ENCODE measurements at regions not wholly inside any gene's neighbourhood (a gene's known extent, or its start where the extent isn't known, plus 50 kb on each side); places are given as distances from the start of the nearest gene placed in this dataset.
"Not testable (repeated sequence)": the region's sequence is repeated elsewhere in the genome, so short reads cannot be mapped to it uniquely, and the experiment has no call there.

DNA sequence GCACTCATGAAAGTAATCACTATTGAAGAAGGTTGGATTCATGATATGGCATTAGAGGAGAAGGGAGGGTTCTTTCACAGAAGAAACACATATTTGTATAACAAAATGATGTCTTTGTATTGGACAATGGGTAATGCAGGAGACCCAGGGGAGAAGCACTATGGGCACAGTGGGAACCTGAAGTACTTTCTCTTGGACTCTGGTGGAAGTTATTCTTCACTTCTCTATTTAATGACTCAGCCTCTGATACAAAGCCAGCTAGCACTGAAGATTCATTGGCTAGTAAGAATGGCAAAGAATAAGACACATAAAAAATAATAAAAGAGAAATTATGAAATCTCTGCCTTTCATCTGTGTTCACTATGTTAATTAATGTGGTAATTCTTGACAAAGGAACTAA is 149.9 kb upstream of the PRR16 start:
- no peak for DNase-seq

DNA sequence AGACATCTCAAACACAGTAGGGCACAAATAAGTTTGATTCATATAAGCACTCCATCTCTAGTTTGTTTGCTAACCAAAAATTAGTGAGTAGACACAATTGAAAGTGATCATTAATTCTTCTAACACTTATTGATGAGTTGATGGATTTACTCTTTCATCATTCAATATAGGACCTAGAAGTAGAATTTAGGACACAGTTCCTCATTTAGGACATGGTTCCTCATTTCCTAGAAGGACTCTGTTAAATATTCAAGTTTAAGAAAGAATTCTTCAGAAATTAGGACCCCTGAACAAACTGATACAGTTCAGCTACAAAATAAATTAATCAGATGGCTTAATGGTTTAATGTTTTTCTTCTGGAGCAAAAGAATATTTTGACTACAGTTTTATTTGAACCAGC is 143.5 kb upstream of the PRR16 start:
- DNase-seq, result no peak

DNA sequence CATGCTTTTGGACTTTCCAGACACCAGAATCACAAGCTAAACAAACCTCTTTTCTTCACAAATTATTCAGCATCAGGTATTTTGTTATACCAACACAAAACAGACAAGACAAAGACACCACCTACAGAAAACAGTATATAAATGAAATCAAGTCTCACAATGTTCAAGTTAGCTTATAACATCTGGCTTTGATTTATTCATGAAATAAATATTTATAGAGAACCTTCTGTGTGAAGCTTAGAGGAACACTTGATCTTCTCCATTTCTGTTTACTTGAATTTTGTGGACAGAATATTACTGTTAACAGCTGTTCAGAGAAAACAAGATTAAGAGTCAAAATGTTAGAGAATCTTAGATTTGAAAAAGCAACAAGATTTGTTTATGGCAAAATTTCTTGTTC is 137.4 kb upstream of the PRR16 start:
- no peak for DNase-seq

DNA sequence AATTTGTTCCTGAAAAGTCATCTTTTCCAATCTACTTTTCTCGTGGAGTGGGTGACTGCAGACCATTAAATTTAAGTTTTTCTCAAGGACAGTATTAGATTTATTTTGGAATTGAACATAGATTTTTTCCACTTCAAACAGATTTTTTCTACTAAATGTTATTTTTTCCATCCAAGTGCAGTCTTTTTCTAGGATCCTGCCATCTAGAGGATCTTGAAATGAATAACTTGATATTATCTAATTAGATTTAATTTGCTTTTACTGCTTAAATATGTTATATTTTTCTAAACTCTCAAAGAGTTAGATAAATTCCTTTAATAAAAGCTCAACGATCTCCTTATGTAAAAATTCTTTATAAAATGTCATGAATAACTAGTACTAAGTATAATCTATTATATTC is 136.9 kb upstream of the PRR16 start:
- DNase-seq, result no peak

DNA sequence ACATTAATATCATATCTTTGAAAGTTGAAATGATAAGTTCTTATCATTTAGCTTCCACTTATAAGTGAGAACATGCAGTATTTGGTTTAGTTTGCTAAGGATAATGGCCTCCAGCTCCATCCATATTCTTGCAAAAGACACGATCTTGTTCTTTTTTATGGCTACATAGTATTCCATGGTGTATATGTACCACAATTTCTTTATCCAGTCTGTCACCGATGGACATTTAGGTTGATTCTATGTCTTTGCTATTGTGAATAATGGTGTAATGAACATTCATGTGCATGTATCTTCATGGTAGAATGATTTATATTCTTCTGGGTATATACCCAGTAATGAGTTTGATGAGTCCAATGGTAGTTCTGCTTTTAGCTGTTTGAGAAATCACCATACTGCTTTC is 135.0 kb upstream of the PRR16 start:
- DNase-seq, result no peak

DNA sequence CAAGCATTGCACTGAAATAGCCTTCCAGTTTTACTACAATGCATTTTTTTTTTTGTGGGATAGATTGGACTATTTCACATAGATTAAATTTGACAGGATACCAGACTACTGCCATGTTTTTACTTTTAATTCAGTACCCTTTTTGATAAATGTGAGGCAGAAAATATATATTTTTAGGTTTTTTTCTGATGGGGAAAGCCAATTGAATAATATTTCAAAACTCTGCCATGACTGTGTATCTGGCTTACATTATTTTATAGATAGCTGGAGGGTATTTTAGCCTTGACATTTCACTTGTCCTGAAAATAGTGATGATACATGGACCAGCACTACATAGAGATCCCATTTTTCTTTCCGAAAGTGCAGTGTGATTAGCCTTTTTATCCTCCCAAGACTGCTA is 133.5 kb upstream of the PRR16 start:
- DNase-seq, result no peak

DNA sequence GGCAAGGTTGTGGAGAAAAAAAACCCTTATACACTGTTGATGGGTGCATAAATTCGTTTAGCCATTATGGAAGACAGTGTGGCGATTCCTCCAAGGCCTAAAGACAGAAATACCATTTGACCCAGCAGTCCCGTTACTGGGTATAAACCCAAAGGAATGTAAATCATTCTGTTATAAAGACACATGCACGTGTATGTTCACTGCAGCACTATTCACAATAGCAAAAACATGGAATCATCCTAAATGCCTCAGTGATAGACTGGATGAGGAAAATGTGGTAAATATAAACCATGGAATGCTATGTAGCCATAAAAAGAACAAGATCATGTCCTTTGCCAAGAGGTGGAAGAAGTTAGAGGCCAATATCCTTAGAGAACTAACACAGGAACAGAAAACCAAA is 119.9 kb upstream of the PRR16 start:
- DNase-seq, result no peak

DNA sequence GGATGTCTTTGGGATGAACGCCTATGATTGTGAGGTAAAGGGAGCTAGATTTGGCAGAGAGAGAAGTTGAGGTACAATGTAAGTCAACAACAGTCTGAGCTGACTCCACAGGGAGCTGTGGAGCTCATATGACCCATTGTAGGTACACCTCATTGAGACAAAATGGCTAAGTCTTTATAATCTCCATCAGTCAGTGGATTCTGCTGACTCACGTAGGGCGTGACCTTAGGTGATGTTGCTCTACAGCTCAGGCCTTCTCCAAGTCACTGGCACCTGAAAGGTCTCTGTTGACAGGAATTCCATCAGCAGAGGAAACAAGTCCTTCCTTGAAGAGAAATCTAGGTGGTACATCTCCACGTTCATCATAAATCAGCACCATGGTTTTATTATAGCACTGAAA is 118.2 kb upstream of the PRR16 start:
- DNase-seq, result no peak

DNA sequence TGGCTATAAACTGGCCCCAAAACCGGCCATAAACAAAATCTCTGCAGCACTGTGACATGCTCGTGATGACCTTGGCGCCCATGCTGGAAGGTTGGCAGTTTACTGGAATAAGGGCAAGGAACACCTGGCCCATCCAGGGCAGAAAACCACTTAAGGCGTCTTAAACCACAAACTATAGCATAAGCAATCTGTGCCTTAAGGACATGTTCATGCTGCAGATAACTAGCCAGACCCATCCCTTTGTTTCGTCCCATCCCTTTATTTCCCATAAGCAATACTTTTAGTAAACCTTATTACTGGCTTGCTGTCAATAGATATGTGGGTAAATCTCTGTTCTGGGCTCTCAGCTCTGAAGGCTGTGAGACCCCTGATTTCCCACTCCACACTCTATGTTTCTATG is 113.0 kb upstream of the PRR16 start:
- DNase-seq, result not testable (repeated sequence)

DNA sequence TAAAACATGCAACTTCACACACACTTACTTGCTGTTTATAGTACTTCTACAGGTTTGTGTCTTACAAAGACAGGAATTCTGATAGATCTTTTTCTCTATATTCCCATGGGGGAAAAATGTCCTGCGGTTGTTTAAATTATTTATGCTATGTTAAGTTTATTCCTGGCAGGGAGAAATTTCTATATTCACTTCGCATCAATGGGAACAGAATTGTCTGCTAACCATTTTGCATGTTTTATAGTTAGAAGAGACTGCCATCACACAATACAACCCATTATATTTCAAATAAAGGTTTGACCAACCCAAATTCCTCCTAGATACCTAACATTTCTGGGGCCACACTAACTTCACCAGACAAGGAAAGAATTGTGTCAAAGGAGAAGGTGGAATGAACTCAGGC is 110.0 kb upstream of the PRR16 start:
- no peak for DNase-seq

DNA sequence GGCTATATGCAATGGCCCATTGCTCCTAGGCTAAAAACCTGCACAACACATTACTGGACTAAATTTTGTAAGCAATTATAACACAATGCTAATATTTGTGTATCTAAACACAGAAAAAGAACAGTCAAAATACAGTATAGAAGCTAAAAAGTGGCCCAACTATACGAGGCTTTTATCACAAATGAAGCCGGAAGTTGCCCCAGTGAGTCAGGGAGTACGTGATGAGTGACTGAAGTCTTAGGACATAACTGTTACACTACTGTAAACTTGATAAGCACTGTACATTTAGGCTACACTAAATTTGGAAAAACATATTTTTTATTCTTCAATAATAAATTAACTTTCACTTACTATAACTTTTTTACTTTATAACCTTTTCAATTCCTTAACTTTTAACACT is 105.2 kb upstream of the PRR16 start:
- DNase-seq, result no peak

DNA sequence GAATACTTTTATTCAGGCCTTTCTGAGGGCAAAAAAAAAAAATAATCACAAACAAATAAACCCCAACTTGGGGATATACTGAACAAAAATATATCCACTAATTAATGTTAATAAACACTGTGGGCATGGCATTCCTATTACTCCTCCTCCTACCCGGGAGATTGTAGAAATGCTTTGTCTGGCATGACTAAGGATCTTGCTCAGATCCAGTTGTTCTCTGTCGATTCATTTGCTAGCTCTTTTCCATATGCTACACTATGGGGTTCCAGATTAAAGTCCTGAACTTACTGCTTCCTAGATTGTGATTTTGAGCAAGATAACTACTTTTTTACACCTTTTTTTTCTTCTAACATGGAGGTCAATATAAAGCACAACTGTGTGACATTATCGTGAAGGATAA is 102.2 kb upstream of the PRR16 start:
- DNase-seq, result no peak

DNA sequence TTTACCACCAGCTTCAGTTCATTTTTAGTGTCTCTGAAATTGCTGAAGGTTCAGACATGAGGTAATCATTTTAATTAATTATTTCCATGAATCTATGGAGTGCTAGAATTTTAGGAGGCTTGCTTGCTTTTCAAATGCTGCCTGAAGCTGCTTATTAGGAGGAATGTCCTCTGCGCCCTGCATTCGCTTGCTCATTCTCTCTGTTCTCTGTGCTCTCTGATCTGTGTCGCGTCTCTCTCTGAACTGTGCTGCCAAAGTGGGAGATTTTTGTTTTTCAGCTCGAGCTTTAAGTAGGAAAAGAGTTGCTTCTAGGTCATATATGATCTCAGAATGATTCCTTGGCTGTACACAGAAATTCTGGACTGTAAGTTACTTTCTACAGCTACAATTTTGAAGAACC is 101.7 kb upstream of the PRR16 start:
- DNase-seq, result no peak

DNA sequence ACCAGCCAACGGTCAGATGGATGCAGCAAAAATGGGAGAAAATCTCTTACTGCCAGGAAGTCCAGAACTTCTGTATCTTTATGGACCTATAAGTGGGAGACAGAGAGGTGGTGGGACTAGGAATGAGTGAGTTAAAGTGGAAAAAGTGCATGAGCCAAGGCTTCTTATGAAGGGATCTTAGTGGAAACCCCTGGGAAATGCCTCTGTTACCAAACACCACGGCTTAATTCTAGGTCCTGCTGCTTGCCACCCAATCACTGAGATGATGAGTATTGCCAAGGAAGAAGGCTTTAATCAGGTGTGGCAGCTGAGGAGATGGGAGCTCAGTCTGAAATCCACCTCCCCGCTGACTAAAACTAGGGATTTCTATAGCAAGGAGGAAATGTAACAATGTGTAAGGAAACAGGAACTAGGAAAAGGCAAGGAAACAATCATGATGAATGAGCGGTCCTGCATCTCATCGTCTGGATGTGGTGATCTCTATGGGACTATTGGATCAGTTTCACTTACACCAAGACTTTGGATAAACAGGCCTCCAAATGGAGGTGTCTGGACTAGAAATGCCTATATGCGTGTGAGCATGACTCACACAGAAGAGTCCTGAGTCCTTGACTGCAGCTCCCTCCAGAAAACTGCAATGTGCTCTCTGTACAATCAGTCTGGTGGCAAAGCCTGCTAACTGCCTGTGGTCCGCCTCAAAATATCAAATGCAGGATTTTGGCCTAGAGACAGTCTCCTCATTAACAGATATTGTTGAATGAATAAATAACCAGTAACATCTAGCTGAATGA is 98.2 kb upstream of the PRR16 start:
- DNase-seq, result no peak

DNA sequence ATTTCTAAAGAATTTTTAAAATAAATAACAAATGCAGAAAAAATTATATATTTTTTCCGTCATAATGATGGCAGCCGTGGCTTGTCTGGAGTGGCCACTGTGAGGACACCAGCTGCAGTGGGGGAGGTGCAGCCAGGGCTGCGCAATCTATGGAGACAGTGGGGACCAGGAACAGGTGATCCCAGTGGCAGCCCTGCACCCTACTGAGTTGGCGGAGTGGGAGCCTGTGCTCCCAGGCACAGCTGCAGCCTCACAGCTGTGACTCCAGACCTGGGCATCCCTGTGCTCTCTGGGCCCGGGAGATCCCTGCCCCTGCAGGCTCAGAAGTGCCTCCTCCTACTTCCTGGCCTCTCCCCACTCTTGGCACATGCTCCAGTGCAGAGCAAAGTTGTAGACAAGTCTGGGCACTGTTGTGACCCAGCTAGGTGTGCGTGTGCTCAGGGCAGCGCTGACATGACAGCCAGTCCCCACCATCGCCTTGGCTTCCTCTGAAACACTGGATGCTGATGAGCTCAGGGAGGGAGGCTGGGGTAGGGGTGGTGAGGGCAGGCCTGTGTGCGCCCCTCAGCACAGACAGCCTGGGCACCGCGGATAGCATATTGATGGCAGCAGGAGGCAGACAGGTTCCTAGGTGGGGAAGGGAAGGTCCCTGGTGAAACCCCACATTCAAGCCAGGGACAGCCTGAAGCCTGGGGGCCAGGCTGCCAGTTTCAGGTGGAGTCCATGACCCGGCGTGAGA is 96.0 kb upstream of the PRR16 start:
- no peak for DNase-seq

DNA sequence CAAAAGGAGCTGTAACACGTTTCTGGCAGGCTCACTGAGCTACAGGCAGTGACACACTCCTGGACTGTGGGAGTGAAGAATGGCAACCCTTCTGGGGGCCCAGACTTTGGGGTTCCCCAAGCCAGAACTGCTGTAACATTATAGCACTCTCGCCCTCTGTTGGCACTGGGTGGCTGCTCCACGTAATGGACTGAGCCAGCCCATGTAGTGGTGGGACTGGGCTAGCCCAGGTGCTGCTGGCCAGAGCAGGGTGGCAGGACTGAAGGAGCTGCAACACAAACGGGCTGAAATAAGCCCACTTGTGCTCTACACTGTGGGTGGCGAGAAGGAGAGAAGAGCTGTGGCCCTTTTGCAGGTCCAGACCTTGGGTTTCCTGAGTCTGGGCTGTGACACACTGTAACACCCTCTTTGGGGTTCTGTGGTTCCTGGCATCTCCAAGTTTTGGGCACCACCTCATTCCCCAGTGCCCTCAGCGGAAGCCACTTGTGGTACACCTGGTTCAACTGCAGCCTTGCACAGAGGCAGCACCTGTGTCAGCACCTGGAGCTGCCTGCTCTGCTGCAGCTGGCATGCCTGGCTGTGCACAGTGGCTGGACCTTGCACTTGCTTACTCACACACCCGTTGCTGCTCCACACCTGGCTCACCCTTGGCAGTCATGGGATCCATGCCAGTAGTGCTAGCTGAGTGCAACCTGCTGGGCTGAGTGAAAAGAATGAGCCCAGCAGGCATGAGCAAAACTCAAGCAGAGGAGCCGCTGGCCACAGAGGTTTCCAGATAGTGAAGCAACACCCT is 95.0 kb upstream of the PRR16 start:
- no peak for DNase-seq

DNA sequence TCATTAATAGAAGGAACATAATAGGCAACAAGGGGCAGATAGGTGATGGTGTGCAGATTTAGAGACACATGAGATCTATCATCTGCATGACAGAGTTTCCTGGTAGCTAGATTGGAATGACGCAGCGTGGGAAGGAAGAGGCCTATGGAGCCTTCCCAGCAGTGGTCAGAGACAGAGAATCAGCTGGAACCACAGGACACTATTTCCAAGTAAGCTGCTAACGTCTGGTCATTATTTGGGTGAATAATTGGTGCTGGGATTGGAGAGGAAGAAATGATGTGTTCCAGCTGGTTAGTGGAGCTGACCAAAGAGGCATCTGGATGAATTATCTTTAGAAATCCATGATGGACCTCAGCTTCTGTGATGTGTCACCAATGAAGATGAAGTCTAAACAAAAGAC is 91.2 kb upstream of the PRR16 start:
- DNase-seq, result no peak

DNA sequence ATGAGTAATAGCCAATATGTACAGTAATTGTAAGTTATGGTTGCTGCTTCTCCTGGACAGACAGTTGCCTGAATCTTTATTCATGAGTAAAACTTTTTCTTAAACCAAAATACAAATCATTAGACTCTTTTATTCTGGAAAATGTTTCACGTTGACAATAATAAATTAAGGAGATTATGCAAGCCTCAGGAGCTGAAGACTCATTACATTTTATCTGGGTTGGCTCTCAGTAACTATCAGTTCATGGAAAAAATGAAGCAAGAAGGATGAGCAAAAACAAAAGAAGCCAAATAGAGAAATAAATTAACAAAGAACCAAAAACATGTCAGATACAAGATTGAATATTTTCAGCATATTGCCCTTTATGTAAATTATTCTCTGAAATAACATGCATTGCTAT is 88.9 kb upstream of the PRR16 start:
- no peak for DNase-seq

DNA sequence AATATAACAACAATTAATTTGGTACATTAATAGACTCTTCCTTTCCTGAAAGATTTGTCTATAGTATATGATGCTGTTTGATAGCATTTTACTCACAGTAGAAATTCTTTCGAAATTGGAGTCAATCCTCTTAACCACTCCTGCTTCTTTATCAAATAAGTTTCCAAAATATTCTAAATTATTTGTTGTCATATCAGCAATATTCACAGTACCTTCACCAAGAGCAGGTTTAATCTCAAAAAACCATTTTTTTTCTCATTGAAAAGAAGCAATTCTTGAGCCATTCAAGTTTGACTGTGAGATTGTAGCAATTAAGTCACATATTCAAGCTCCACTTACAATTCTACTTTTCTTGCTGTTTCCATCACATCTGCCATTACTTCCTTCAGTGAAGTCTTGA is 83.5 kb upstream of the PRR16 start:
- DNase-seq, result no peak

DNA sequence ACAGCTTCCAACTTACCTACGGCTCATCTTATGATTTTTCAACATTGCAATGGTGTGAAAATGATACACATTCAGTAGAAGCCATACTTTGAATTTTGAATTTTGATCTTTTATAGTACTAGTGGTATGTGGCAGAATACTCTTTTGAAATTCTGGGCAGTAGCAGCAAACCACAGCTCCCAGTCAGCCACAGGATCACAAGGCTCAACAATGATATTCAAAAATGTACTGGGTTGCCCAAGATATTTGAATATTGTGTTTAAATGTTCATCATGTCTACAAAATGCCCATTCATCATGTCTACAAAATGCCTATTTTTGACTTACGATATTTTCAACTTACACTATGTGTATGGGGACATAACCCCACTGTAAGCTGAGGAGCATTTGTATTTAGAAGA is 81.3 kb upstream of the PRR16 start:
- no peak for DNase-seq

DNA sequence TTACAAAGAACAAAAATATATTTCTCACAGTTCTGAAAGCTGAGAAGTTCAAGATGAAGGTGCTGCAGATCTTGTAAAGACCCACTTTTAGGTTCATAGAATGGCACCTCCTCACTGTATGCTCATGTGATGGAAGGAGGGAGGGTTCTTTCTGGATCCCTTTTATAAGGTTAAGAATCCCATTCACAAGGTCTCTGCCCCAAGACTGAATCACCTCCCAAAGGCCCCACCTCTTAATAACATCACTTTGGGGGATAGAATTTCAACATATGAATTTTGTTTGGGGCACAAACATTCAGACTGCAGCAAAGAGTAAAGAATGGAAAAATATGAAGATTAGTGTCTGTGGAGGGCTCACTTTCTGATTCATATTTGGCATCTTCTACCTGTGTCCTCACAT is 77.1 kb upstream of the PRR16 start:
- DNase-seq, result no peak

DNA sequence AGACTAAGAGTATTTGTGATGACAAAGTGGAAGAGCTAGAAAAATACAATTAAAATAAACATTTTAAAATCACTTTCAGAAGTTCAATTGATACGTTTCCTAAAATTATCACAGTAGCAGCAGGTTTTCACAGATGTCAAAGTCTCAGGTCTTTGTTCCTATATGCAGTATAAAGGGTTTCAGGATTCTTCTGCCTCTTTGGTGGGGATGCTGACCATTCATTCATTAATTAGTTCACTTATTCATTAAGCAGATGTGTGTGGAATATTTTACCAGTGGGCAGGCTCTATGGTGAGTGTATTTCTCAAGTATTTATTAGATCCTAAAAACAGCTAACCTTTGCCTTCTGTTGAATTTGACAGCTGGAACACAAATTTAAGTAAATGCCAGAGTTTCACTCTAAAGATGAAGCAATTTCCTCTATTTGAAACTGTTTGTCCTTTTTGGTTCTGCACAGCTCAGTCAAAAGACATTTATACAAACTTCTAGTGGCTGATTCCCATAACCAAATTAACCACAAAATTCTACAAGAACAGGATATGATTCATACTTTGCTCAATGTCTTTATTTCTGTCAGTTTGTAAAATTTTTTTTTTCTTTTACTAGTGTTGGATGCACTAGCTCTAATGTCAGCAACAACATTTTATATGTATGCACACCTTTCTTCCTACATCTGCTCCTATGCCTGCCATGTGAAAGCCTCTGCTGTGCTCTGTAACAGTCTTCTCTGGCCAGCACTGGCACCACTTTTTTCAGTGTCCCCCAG is 75.9 kb upstream of the PRR16 start:
- no peak for DNase-seq

Measured in amygdala (tissue), 56 donors.